ENCODE measurements at regions not wholly inside any gene's neighbourhood (a gene's known extent, or its start where the extent isn't known, plus 50 kb on each side); places are given as distances from the start of the nearest gene placed in this dataset.

DNA sequence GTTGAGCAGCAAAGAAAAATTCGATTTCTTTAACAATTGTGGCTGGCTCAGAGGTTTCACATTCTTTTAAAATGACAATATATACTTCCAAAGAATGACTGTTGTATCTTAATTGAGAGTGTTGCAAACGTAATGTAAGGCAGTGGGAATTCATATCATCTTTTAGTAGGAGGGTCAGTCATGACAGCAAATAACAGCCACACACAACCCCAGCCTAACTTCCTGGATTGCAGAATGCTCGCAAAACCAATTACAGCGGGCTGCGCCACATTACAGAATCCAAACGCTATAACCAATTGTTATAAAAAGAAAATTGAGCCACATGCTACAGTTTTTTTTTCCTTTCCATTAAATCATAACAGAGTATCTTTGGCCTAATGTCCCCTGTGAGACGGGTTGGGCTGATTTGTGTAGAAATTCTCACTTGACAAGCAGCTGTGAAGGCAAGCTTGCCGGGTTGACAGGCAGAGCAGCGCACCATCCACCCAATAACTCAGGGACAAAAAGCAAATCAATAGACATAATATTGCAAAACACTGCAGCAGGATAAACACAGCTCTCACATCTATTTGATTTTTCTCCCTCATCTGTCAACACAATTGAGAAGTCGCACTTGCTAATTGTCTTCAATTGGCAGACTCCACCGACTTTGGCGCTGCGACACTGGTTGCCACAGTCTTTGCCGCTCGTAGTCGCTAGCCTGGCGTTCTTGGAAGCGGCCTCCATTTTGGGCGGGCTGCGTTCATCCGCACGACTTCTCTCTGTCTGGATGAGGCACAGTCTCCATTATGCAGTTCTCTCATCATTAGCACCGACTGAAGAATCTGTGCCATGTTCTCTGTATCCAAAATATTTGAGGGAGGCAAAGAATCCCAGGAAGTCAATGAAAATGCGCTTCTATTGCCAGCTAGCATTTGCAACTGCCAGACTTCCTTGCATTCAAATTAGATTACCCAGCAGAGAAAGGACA is 95.0 kb upstream of the CCDC68 start:
- ChIA-PET CTCF (no interaction called here), POLR2A (no interaction called here)
- no peak for DNase-seq (ENCODE audit: extremely low spot score)
- TF ChIP-seq ARNT (IDR thresholded peaks at IDR 0.05): no peak

- CTCF ChIA-PET: no interaction called here
- POLR2A ChIA-PET: no interaction called here
- no peak for TF ChIP-seq SP1 (IDR thresholded peaks at IDR 0.05)
- no peak for TF ChIP-seq LEF1 (IDR thresholded peaks at IDR 0.05; ENCODE audit: borderline replicate concordance)
- no peak for TF ChIP-seq HDGF (IDR thresholded peaks at IDR 0.05; ENCODE audit: borderline replicate concordance)
- no peak for TF ChIP-seq NFRKB (IDR thresholded peaks at IDR 0.05)
- DNase-seq (ENCODE audit: extremely low spot score): no peak
Measured at GRCh38 chr18:55048892-55049291, 89.6 kb upstream of the CCDC68 start.

DNA sequence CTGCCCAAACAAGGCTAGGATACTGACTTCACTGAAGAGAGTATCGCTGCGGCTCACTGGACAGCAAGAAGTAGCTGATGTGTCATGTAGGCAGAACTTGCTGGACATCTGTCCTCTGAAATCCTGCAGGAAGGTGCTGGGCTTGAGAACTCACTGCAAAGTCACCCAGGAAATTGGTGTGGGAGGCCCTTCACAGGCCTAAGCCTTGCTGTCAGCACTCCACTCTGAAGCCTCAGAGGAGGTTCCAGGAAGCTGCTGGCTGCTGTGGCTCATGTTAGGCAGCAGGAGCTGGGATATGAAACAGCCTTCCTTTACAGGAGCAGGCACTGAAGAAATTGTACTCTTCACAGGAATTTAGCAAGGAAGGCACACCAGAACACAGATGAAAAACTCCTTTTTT is 88.3 kb upstream of the CCDC68 start:
- POLR2A ChIA-PET: no interaction called here
- TF ChIP-seq LEF1 (IDR thresholded peaks at IDR 0.05; ENCODE audit: borderline replicate concordance) (no peak), HDGF (IDR thresholded peaks at IDR 0.05; ENCODE audit: borderline replicate concordance) (no peak), FOXA1 (IDR thresholded peaks at IDR 0.05) (no peak), SUZ12 (IDR thresholded peaks at IDR 0.05) (no peak), CTBP1 (IDR thresholded peaks at IDR 0.05; ENCODE audit: borderline replicate concordance) (no peak), ELF4 (IDR thresholded peaks at IDR 0.05) (no peak), ZNF384 (IDR thresholded peaks at IDR 0.05) (no peak), TARDBP (IDR thresholded peaks at IDR 0.05) (no peak), NFRKB (IDR thresholded peaks at IDR 0.05) (no peak), FOXM1 (IDR thresholded peaks at IDR 0.05; ENCODE audit: borderline replicate concordance) (no peak), SP1 (IDR thresholded peaks at IDR 0.05) (no peak), ARNT (IDR thresholded peaks at IDR 0.05) (no peak), BHLHE40 (IDR thresholded peaks at IDR 0.05; ENCODE audit: borderline replicate concordance) (no peak)
- TF ChIP-seq, protein P1, sequence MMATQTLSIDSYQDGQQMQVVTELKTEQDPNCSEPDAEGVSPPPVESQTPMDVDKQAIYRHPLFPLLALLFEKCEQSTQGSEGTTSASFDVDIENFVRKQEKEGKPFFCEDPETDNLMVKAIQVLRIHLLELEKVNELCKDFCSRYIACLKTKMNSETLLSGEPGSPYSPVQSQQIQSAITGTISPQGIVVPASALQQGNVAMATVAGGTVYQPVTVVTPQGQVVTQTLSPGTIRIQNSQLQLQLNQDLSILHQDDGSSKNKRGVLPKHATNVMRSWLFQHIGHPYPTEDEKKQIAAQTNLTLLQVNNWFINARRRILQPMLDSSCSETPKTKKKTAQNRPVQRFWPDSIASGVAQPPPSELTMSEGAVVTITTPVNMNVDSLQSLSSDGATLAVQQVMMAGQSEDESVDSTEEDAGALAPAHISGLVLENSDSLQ (IDR thresholded peaks at IDR 0.05): no peak
- CTCF ChIA-PET: no interaction called here
- DNase-seq (ENCODE audit: extremely low spot score): no peak

DNA sequence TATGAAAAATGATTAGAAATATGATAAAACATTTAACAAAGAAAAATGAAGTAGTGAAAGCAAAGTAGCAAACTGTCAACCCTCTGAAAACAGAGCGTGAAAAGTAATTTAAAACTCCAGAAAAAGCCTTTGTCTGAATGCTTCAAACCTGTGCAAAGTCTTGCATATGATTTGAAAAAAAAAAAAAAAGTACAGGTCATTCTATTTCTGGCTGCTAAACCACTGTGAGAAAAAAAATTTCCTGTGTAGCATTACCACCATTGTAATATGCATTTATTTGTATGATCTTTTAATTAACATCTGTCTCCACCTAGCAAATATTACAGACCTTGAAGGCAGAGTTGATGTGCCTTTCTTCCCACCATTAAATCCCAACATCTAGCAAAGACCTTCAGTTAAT is 82.1 kb upstream of the CCDC68 start:
- ChIA-PET CTCF (no interaction called here), POLR2A (no interaction called here)
- DNase-seq (ENCODE audit: extremely low spot score): no peak
- TF ChIP-seq FOXK2 (IDR thresholded peaks at IDR 0.05) (no peak), ZNF384 (IDR thresholded peaks at IDR 0.05) (no peak), ARNT (IDR thresholded peaks at IDR 0.05) (no peak), SP1 (IDR thresholded peaks at IDR 0.05) (no peak), FOXA1 (IDR thresholded peaks at IDR 0.05) (no peak), BHLHE40 (IDR thresholded peaks at IDR 0.05; ENCODE audit: borderline replicate concordance) (no peak), NFRKB (IDR thresholded peaks at IDR 0.05) (no peak), SUZ12 (IDR thresholded peaks at IDR 0.05) (no peak), FOXM1 (IDR thresholded peaks at IDR 0.05; ENCODE audit: borderline replicate concordance) (no peak), ELF4 (IDR thresholded peaks at IDR 0.05) (no peak), CTBP1 (IDR thresholded peaks at IDR 0.05; ENCODE audit: borderline replicate concordance) (no peak), LEF1 (IDR thresholded peaks at IDR 0.05; ENCODE audit: borderline replicate concordance) (no peak)
- TF ChIP-seq, protein P1 (IDR thresholded peaks at IDR 0.05): no peak

DNA sequence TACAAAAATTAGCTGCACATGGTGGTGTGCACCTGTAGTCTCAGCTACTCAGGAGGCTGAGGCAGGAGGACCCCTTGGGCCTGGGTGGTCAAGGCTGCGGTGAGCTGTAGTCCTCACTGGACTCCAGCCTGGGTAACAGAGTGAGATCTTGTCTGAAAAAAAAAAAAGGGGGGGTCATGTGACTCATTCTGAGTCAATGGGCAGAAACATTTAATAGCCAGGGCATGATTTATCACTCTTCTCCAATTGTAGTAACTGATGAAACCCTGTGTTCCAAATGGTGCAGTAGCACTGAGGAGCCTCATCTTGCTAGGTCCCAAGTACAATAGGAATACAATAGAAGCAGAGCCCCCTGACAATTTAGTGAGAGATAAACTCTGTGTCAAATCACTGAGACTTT is 78.9 kb upstream of the CCDC68 start:
- CTCF ChIA-PET: no interaction called here
- no peak for TF ChIP-seq L3MBTL2 (conservative IDR thresholded peaks at IDR 0.05)
- TF ChIP-seq CTBP1 (IDR thresholded peaks at IDR 0.05; ENCODE audit: borderline replicate concordance): no peak
- no peak for TF ChIP-seq ZNF384 (IDR thresholded peaks at IDR 0.05)
- no peak for TF ChIP-seq TARDBP (IDR thresholded peaks at IDR 0.05)
- TF ChIP-seq, protein P1 (IDR thresholded peaks at IDR 0.05): no peak
- no peak for TF ChIP-seq FOXK2 (IDR thresholded peaks at IDR 0.05)
- TF ChIP-seq NFRKB (IDR thresholded peaks at IDR 0.05): no peak
- TF ChIP-seq ELF4 (IDR thresholded peaks at IDR 0.05): no peak
- TF ChIP-seq SUZ12 (IDR thresholded peaks at IDR 0.05): no peak
- POLR2A ChIA-PET: no interaction called here
- DNase-seq (ENCODE audit: extremely low spot score): no peak

DNA sequence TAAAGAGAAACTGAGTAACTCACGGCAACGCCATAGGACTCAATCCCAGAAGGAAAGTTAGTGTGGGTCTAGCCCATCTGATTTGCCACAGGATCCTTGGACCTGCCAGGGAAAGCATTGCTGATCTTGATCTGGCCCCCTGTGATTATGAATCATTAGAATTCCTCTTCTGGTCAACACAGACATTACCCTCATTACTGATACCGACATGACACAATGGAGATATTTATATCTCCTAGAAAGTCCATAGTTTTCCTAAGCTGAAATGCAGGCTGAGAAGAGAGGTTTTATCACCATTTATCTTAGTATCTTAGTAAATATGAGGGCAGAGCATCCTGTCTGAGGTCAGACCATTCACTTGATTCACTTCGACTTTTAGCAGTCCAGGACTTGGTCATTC is 75.5 kb upstream of the CCDC68 start:
- POLR2A ChIA-PET: no interaction called here

More for the DNA sequence above, 75.5 kb upstream of the CCDC68 start:
- DNase-seq (ENCODE audit: extremely low spot score): no peak
- TF ChIP-seq, protein P1 (IDR thresholded peaks at IDR 0.05): no peak
- TF ChIP-seq SP1 (IDR thresholded peaks at IDR 0.05) (no peak), TARDBP (IDR thresholded peaks at IDR 0.05) (no peak), ELF4 (IDR thresholded peaks at IDR 0.05) (no peak), BHLHE40 (IDR thresholded peaks at IDR 0.05; ENCODE audit: borderline replicate concordance) (no peak)
- CTCF ChIA-PET: no interaction called here
